ENCODE measurements at regions not wholly inside any gene's neighbourhood (a gene's known extent, or its start where the extent isn't known, plus 50 kb on each side); places are given as distances from the start of the nearest gene placed in this dataset.

GRCh38 chr9:87320146-87320884 is 177.4 kb upstream of the DAPK1 start:
- no peaks in the 10 kb centered on the region for H3K9me2 ChIP-seq (replicated peaks; ENCODE audit: control insufficient read depth, low read length)
- no peaks in the 10 kb centered on the region for H3F3A ChIP-seq (ENCODE audit: control insufficient read depth, insufficient read depth)
- H3K4me3 ChIP-seq (ENCODE audit: low read length), result no peak overlapping the region
- no peaks in the 10 kb centered on the region for H3K36me3 ChIP-seq (ENCODE audit: control insufficient read depth, low read length)
- no peaks in the 10 kb centered on the region for H3K9me3 ChIP-seq (ENCODE audit: control insufficient read depth, insufficient read depth, low read length)
- TF ChIP-seq EZH2phosphoT487 (IDR thresholded peaks at IDR 0.05; ENCODE audit: borderline replicate concordance, low read length), result no peak
- H3K4me2 ChIP-seq (ENCODE audit: low read length), result no peak overlapping the region
- no peaks in the 10 kb centered on the region for H3K4me1 ChIP-seq (ENCODE audit: control insufficient read depth, low read length)
- no peak overlapping the region for H3K27ac ChIP-seq (ENCODE audit: low read depth, low read length)
- H3K79me2 ChIP-seq (ENCODE audit: control insufficient read depth, low read length), result no peaks in the 10 kb centered on the region
- H4K20me1 ChIP-seq (ENCODE audit: control insufficient read depth, insufficient read depth, low read depth, low read length), result no peaks in the 10 kb centered on the region
- no peaks in the 10 kb centered on the region for H3K27me3 ChIP-seq (ENCODE audit: control insufficient read depth, low read length)

GRCh38 chr9:87322840-87323635 is 174.6 kb upstream of the DAPK1 start:
- TF ChIP-seq CTCF (IDR thresholded peaks at IDR 0.05; ENCODE audit: low read depth, low read length, poor library complexity, severe bottlenecking) (no peak), EZH2phosphoT487 (IDR thresholded peaks at IDR 0.05; ENCODE audit: borderline replicate concordance, low read length) (no peak)
- Histone ChIP-seq H3K4me3 (ENCODE audit: low read length) (no peak overlapping the region), H3K4me1 (ENCODE audit: control insufficient read depth, low read length) (no peaks in the 10 kb centered on the region), H3F3A (ENCODE audit: control insufficient read depth, insufficient read depth) (no peaks in the 10 kb centered on the region), H3K36me3 (ENCODE audit: control insufficient read depth, low read length) (no peaks in the 10 kb centered on the region), H3K9me3 (ENCODE audit: control insufficient read depth, insufficient read depth, low read length) (no peaks in the 10 kb centered on the region), H4K20me1 (ENCODE audit: control insufficient read depth, insufficient read depth, low read depth, low read length) (no peaks in the 10 kb centered on the region), H3K79me2 (ENCODE audit: control insufficient read depth, low read length) (no peaks in the 10 kb centered on the region), H3K9me2 (replicated peaks; ENCODE audit: control insufficient read depth, low read length) (no peaks in the 10 kb centered on the region), H3K4me2 (ENCODE audit: low read length) (no peak overlapping the region), H3K27me3 (ENCODE audit: control insufficient read depth, low read length) (no peaks in the 10 kb centered on the region), H3K27ac (ENCODE audit: low read depth, low read length) (no peak overlapping the region)

GRCh38 chr9:87323928-87324327 is 173.7 kb upstream of the DAPK1 start:
- no peaks in the 10 kb centered on the region for H3K79me2 ChIP-seq (ENCODE audit: control insufficient read depth, low read length)
- TF ChIP-seq EZH2phosphoT487 (IDR thresholded peaks at IDR 0.05; ENCODE audit: borderline replicate concordance, low read length), result no peak
- no peak for TF ChIP-seq CTCF (IDR thresholded peaks at IDR 0.05; ENCODE audit: low read depth, low read length, poor library complexity, severe bottlenecking)
- H3K4me1 ChIP-seq (ENCODE audit: control insufficient read depth, low read length), result no peaks in the 10 kb centered on the region
- no peak overlapping the region for H3K4me2 ChIP-seq (ENCODE audit: low read length)
- no peak overlapping the region for H3K27ac ChIP-seq (ENCODE audit: low read depth, low read length)
- H3K9me2 ChIP-seq (replicated peaks; ENCODE audit: control insufficient read depth, low read length), result no peaks in the 10 kb centered on the region
- no peaks in the 10 kb centered on the region for H3K27me3 ChIP-seq (ENCODE audit: control insufficient read depth, low read length)
- H3K36me3 ChIP-seq (ENCODE audit: control insufficient read depth, low read length), result no peaks in the 10 kb centered on the region
- no peak overlapping the region for H3K4me3 ChIP-seq (ENCODE audit: low read length)
- H4K20me1 ChIP-seq (ENCODE audit: control insufficient read depth, insufficient read depth, low read depth, low read length), result no peaks in the 10 kb centered on the region
- no peaks in the 10 kb centered on the region for H3F3A ChIP-seq (ENCODE audit: control insufficient read depth, insufficient read depth)
- no peaks in the 10 kb centered on the region for H3K9me3 ChIP-seq (ENCODE audit: control insufficient read depth, insufficient read depth, low read length)

Data from DOHH2 (cell line).